Immature natural killer cell (primary cell): ENCODE measurements at regions not wholly inside any gene's neighbourhood (a gene's known extent, or its start where the extent isn't known, plus 50 kb on each side); places are given as distances from the start of the nearest gene placed in this dataset.

Source experiments
- DNase-seq, 3 donors: peaks; one replicate each; pipeline ENCODE4 v3.0.0; 2022; ENCODE audit warnings: mixed read lengths in 1 of 3
- H3K27ac Mint-ChIP-seq, 6 donors: one replicate each; pipeline ENCODE4 v1.8.0; 2020; ENCODE audit warnings: mixed read lengths in 6 of 6, mild to moderate bottlenecking in 5 of 6, inconsistent platforms in 4 of 6, moderate library complexity in 3 of 6
- H3K27me3 Mint-ChIP-seq, 3 donors: one replicate each; pipeline ENCODE4 v1.8.0; 2020 to 2021; ENCODE audit warnings: low read depth in 3 of 3, mild to moderate bottlenecking in 3 of 3, mixed read lengths in 3 of 3, moderate library complexity in 3 of 3, inconsistent platforms in 1 of 3
- H3K36me3 Mint-ChIP-seq, 3 donors: one replicate each; pipeline ENCODE4 v1.8.0; 2020; ENCODE audit warnings: mixed read lengths in 3 of 3, inconsistent platforms in 2 of 3, mild to moderate bottlenecking in 2 of 3
- H3K4me1 Mint-ChIP-seq, 2 donors: one replicate each; pipeline ENCODE4 v1.8.0; 2020; ENCODE audit warnings: inconsistent platforms in 2 of 2, mild to moderate bottlenecking in 2 of 2, mixed read lengths in 2 of 2, moderate library complexity in 1 of 2
- H3K4me3 Mint-ChIP-seq, 5 donors: one replicate each; pipeline ENCODE4 v1.8.0; 2020; ENCODE audit warnings: mild to moderate bottlenecking in 5 of 5, mixed read lengths in 5 of 5, inconsistent platforms in 3 of 5, moderate library complexity in 3 of 5
- H3K9me3 Mint-ChIP-seq, 6 donors: one replicate each; pipeline ENCODE4 v1.8.0; 2020; ENCODE audit warnings: mild to moderate bottlenecking in 6 of 6, mixed read lengths in 6 of 6, inconsistent platforms in 4 of 6, moderate library complexity in 3 of 6

DNA sequence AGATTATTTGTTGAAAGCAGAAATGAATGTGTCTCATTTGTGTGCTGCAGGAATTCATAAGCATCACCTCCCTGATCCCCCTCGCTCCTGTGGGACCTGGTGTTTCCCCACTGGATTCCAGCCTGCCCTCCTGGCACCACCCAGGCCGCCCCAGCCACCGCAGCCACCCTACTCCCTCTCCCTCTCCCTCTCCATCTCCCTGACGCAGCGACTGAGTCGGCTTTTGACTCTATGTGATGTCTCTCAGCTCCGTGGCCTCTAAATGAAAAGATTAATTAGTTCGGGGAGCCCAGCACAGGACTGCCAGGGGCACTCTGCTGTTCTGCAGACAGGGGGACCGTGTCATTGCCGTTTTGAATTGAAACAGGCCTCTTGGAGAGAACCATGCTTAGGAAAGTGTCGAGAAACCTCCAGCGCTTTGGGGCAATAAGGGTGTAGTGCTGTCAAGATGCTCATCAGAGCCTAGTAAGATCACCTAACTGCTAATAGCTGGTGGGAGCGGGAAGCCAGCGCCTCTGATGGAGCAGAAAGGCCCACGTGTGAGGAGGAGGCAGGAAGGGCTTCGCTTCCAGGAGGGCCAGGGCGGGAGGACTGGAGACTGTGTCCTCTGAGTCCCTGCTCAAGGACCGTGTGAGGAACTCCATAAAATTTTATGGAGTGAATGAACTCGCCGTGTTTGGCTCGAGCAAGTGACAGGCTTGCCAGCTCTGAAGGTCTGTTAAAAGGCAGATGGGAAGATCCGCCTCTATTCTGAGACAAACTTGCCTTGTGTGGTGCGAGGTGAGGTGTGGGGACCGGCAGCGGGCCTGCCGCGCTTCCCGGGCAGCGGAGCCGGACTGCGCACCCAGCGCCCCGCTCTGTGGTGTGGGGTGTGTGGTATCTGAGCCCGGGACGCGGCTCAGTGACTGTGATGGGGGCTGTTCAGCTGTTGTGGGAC, 157.4 kb upstream of the C14orf180 start:
- no peaks in the 10 kb centered on the region for H3K27me3 Mint-ChIP-seq
- H3K9me3 Mint-ChIP-seq = no peaks in the 10 kb centered on the region
- no peak overlapping the region for H3K27ac Mint-ChIP-seq
- no peak overlapping the region for H3K4me3 Mint-ChIP-seq
- H3K4me1 Mint-ChIP-seq = no peaks in the 10 kb centered on the region
- DNase-seq = no peak
- H3K36me3 Mint-ChIP-seq = no peaks in the 10 kb centered on the region

DNA sequence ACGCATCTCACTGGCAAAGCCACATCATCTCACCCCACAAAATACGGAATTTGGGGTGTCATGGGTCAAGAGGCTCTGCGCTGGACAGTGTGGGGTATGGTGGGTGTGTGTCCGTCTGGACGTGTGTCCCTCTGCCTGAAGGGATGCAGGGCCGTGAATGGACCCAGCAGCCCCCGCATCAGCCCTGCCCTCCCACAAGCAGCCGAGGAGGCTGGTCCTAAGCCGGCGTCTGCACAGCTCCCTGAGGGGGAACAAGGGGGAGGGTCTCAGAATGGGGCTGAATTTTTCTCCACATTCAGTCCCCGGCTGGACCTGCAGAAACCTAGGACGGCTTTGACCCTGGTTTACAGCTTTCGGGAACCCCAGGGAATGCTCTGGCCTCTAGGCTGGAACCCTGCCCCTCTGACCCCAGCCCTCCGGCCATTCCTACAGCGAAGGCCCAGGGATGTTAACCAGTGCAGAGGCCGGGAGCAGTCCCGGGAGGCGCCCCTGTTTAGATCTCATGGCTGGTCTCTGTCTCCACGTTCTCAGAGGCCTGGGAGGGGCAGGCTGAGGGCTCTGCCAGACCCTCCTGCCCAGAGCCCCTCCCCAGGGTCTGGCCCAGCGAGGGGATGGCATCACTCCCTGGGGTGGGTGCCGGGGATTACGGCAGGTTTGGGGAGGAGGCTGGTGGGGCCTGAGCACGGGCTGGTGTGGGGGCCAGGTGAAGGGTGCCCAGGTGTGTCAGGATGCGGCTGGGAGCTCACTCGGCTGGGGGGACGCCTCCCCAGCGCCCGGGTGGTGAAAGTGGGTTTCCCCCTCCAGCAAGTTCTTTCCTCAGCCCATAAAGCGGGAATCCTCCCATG, 156.5 kb upstream of the C14orf180 start:
- Mint-ChIP-seq H3K36me3 (no peaks in the 10 kb centered on the region), H3K27ac (no peak overlapping the region), H3K4me3 (no peak overlapping the region), H3K9me3 (no peaks in the 10 kb centered on the region), H3K4me1 (no peaks in the 10 kb centered on the region), H3K27me3 (no peaks in the 10 kb centered on the region)
- no peak for DNase-seq

GRCh38 chr14:104423701-104424405, 155.7 kb upstream of the C14orf180 start:
- Mint-ChIP-seq H3K27me3 (peaks cover 0 to 1% (median 0%) of the 10 kb centered on the region in 3 donors), H3K4me1 (no peaks in the 10 kb centered on the region), H3K4me3 (no peak overlapping the region), H3K27ac (no peak overlapping the region), H3K36me3 (no peaks in the 10 kb centered on the region), H3K9me3 (no peaks in the 10 kb centered on the region)
- no peak for DNase-seq

DNA sequence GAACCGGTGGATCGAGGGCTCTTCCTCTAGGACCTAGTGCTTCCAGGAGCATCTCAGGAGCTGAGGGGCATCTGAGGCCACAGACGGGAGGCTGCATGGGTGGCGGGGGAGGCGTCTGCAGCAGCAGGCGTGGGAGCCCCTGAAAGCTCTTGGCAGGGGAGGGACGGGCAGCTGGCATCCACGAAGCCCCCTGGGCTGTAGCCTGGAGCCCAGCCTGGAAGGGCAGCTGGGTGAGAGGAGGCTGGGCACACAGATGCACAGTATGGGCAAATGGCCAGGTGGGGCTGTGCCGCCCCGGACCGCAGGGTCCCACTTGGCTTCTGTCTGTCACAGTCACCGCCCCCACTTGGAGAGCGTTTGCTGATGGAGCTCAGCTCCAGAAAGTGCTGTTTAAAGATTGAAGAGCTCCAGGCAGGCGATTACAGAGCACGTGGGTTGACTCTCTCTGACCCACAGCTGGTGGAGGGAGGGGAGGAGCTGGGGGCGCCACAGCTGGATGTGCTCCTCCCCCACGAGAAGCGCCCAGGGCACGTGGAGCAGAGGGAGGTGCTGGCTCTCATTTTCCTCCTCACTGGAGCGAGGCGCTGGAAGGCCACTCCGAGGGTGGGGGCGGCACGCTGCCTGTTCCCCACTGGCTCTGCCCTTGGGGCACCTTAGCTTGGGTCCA, 155.0 kb upstream of the C14orf180 start:
- no peaks in the 10 kb centered on the region for H3K4me1 Mint-ChIP-seq
- no peak overlapping the region for H3K4me3 Mint-ChIP-seq
- H3K36me3 Mint-ChIP-seq = no peaks in the 10 kb centered on the region
- peaks cover 0 to 3% (median 0%) of the 10 kb centered on the region in 3 donors for H3K27me3 Mint-ChIP-seq
- H3K27ac Mint-ChIP-seq = no peak overlapping the region
- no peaks in the 10 kb centered on the region for H3K9me3 Mint-ChIP-seq
- DNase-seq = no peak

GRCh38 chr14:104425171-104425681, 154.3 kb upstream of the C14orf180 start:
- Mint-ChIP-seq H3K4me1 (no peaks in the 10 kb centered on the region), H3K27me3 (peaks cover 0 to 3% (median 0%) of the 10 kb centered on the region in 3 donors), H3K36me3 (no peaks in the 10 kb centered on the region), H3K27ac (no peak overlapping the region), H3K9me3 (no peaks in the 10 kb centered on the region), H3K4me3 (no peak overlapping the region)
- DNase-seq = no peak

GRCh38 chr14:104425763-104426646, 153.6 kb upstream of the C14orf180 start:
- no peak overlapping the region for H3K4me3 Mint-ChIP-seq
- DNase-seq = no peak
- H3K9me3 Mint-ChIP-seq = no peaks in the 10 kb centered on the region
- H3K4me1 Mint-ChIP-seq = no peaks in the 10 kb centered on the region
- H3K27ac Mint-ChIP-seq = no peak overlapping the region
- H3K36me3 Mint-ChIP-seq = no peaks in the 10 kb centered on the region
- H3K27me3 Mint-ChIP-seq = peaks cover 0 to 3% (median 2%) of the 10 kb centered on the region in 3 donors

- no peak for DNase-seq
- Mint-ChIP-seq H3K36me3 (no peaks in the 10 kb centered on the region), H3K4me1 (no peaks in the 10 kb centered on the region), H3K27me3 (peaks cover 0 to 3% (median 2%) of the 10 kb centered on the region in 3 donors), H3K4me3 (no peak overlapping the region), H3K9me3 (no peaks in the 10 kb centered on the region), H3K27ac (no peak overlapping the region)
Observed at GRCh38 chr14:104427131-104427851, 152.3 kb upstream of the C14orf180 start.

DNA sequence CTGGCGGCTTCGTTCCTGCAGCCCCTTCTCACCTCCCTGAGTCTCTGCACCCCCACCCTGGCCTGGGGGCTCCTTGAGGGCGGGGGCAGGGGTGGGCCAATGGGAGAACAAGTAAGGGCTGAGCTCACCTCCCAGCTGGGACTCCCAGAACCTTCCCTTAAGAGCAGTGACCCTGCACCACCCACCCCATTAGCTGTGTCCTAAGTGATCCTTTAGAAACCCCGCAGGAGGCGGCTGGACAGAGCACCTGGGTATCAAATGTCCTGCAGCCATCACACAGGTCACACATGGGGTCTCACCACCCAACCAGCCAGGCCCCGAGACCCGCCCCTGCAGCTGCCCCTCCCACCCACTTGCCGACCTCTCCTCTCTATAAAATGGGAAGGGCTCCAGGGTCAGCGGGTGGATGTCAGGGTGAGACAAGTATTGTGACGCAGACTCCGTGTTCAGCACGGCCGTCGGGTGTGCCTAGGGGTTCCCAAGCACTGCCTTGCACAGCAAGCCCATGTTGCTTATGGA, 151.2 kb upstream of the C14orf180 start:
- H3K27ac Mint-ChIP-seq = no peak overlapping the region
- peaks cover 0 to 3% (median 2%) of the 10 kb centered on the region in 3 donors for H3K27me3 Mint-ChIP-seq
- H3K4me1 Mint-ChIP-seq = no peaks in the 10 kb centered on the region

GRCh38 chr14:104428860-104429259, 150.7 kb upstream of the C14orf180 start:
- Mint-ChIP-seq H3K9me3 (no peaks in the 10 kb centered on the region), H3K36me3 (no peaks in the 10 kb centered on the region), H3K4me1 (no peaks in the 10 kb centered on the region), H3K27ac (no peak overlapping the region), H3K27me3 (peaks cover 0 to 3% (median 2%) of the 10 kb centered on the region in 3 donors), H3K4me3 (no peak overlapping the region)
- no peak for DNase-seq

More for the DNA sequence above, 151.2 kb upstream of the C14orf180 start:
- DNase-seq = no peak
- H3K9me3 Mint-ChIP-seq = no peaks in the 10 kb centered on the region
- H3K36me3 Mint-ChIP-seq = no peaks in the 10 kb centered on the region
- H3K4me3 Mint-ChIP-seq = no peak overlapping the region

GRCh38 chr14:104429291-104429861, 150.2 kb upstream of the C14orf180 start:
- DNase-seq = no peak
- no peak overlapping the region for H3K27ac Mint-ChIP-seq
- H3K4me3 Mint-ChIP-seq = no peak overlapping the region
- no peaks in the 10 kb centered on the region for H3K36me3 Mint-ChIP-seq
- H3K9me3 Mint-ChIP-seq = no peaks in the 10 kb centered on the region
- no peaks in the 10 kb centered on the region for H3K4me1 Mint-ChIP-seq
- peaks cover 0 to 3% (median 2%) of the 10 kb centered on the region in 3 donors for H3K27me3 Mint-ChIP-seq

- no peaks in the 10 kb centered on the region for H3K4me1 Mint-ChIP-seq
- no peak overlapping the region for H3K4me3 Mint-ChIP-seq
- peaks cover 0 to 3% (median 2%) of the 10 kb centered on the region in 3 donors for H3K27me3 Mint-ChIP-seq
- no peak for DNase-seq
- no peaks in the 10 kb centered on the region for H3K36me3 Mint-ChIP-seq
- H3K9me3 Mint-ChIP-seq = no peaks in the 10 kb centered on the region
- no peak overlapping the region for H3K27ac Mint-ChIP-seq
Observed at GRCh38 chr14:104431351-104431928, 148.1 kb upstream of the C14orf180 start.
